CD4-positive, alpha-beta T cell (primary cell): ENCODE measurements at regions not wholly inside any gene's neighbourhood (a gene's known extent, or its start where the extent isn't known, plus 50 kb on each side); places are given as distances from the start of the nearest gene placed in this dataset.

Experiments used
- ATAC-seq: fragments of 200-7000 bp; cut with Tn5 transposase; one replicate; pipeline ENCODE4 v1.10.0; 2022; ENCODE audit warnings: mild to moderate bottlenecking; ENCODE audit not compliant: poor library complexity
- CTCF ChIA-PET: fragments of 350-600 bp; sonication (Branson Sonifier 250); formaldehyde crosslinking; loops from one replicate; lab custom pipeline; 2021; ENCODE audit warnings: antibody characterized with exemption, inconsistent platforms; lab: Charles Lee
- POLR2A ChIA-PET: fragments of 350-600 bp; sonication (Branson Sonifier 250); formaldehyde crosslinking; loops from one replicate; lab custom pipeline; 2021; ENCODE audit warnings: antibody characterized with exemption, inconsistent platforms; lab: Charles Lee
- DNase-seq, 14 experiments: peaks; one replicate each; pipeline ENCODE4 v3.0.0-alpha.2; 2013 to 2020; ENCODE audit warnings: mixed read lengths in 2 of 14
- H3K27ac ChIP-seq, 2 donors: one replicate each; pipeline versions ENCODE4 v1.5.1 to v1.7.0; 2013; ENCODE audit warnings: low read length in 2 of 2, low read depth in 1 of 2, mild to moderate bottlenecking in 1 of 2
- H3K27me3 ChIP-seq, 2 experiments: 1 replicate in 1 of 2; 2 replicates in 1 of 2; pipeline versions ENCODE4 v1.6.1 to v1.7.0; 2013; ENCODE audit warnings: low read length in 2 of 2, control low read depth in 1 of 2, mild to moderate bottlenecking in 1 of 2, moderate library complexity in 1 of 2; ENCODE audit not compliant: insufficient read depth in 2 of 2, control insufficient read depth in 1 of 2
- H3K36me3 ChIP-seq: one replicate; pipeline ENCODE4 v1.6.1; 2013; ENCODE audit warnings: low read length, control low read depth; ENCODE audit not compliant: insufficient read depth
- H3K4me1 ChIP-seq: one replicate; pipeline ENCODE4 v1.6.1; 2013; ENCODE audit warnings: low read length, control low read depth; ENCODE audit not compliant: insufficient read depth
- H3K4me3 ChIP-seq: one replicate; pipeline ENCODE4 v1.5.1; 2013; ENCODE audit warnings: mild to moderate bottlenecking, low read length, moderate library complexity
- H3K9me3 ChIP-seq, 2 experiments: 1 replicate in 1 of 2; 2 replicates in 1 of 2; pipeline versions ENCODE4 v1.6.1 to v1.7.0; 2013; ENCODE audit warnings: low read length in 2 of 2, mild to moderate bottlenecking in 2 of 2, control low read depth in 1 of 2, moderate library complexity in 1 of 2; ENCODE audit not compliant: control insufficient read depth in 1 of 2, insufficient read depth in 1 of 2
- H3K27ac Mint-ChIP-seq: one replicate; pipeline ENCODE4 v1.8.0; 2020; ENCODE audit warnings: mixed read lengths
- H3K27me3 Mint-ChIP-seq: one replicate; pipeline ENCODE4 v1.8.0; 2021; ENCODE audit warnings: mixed read lengths
- H3K36me3 Mint-ChIP-seq: one replicate; pipeline ENCODE4 v1.8.0; 2021; ENCODE audit warnings: low read depth, mixed read lengths
- H3K4me1 Mint-ChIP-seq: one replicate; pipeline ENCODE4 v1.8.0; 2021; ENCODE audit warnings: low read depth, mixed read lengths
- H3K4me3 Mint-ChIP-seq: one replicate; pipeline ENCODE4 v1.8.0; 2020; ENCODE audit warnings: mild to moderate bottlenecking, mixed read lengths
- H3K9me3 Mint-ChIP-seq: one replicate; pipeline ENCODE4 v1.8.0; 2020; ENCODE audit warnings: mixed read lengths
- intact Hi-C, 2 experiments: fragments of 100-400 bp; cut with DNase I in 1 of 2; cut with micrococcal nuclease in 1 of 2; formaldehyde crosslinking; loops; one replicate each; pipeline versions ENCODE4 v1.15.1 to v1.9.0; 2023 to 2025; cut with DNase I, micrococcal nuclease
- TF ChIP-seq, protein P1 (sequence below): fragments of 200-600 bp; IDR thresholded peaks from one replicate; pipeline ENCODE4 v1.8.0; 2022; ENCODE audit warnings: antibody characterized with exemption, mild to moderate bottlenecking

DNA sequence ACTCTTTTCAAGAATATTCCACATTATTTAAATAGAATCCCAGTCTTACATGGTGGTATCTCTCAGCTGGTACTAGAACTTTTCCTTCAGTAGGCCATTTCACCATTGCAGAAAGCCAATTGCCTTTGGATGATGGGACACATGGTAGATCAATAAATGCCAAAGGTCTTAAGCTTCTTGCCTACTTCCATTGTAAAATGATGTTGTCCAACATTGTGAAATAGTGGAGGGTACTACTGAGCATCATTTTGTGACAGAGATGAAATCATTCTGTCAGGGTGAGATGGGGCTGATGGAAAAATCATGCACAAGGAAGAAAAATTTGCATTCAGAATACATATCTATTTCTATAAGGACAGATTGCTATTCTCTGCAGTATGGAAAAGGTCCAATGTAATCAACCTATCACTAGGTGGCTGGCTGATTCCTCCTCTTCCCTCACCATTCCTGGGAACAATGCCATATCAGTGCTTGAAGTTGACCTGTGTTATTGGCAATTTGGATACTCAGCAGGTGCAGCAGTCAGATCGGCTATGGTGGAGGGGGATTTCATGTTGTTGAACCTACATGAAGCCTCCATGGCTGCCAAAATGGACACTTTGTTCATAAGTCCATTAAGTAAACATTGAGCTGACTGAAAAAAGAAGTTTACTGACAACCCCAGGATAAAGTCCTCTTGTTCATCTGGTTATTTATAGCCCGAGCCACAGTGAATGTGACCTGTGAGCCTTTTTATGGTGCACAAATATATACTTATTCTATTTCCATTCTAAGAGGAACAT is 596.9 kb upstream of the ARPP21 start:
- Mint-ChIP-seq H3K27me3 (no peaks in the 10 kb centered on the region), H3K27ac (no peak overlapping the region), H3K4me3 (no peak overlapping the region), H3K36me3 (no peaks in the 10 kb centered on the region), H3K4me1 (no peaks in the 10 kb centered on the region), H3K9me3 (peaks cover 2% of the 10 kb centered on the region)
- POLR2A ChIA-PET, result no interaction called here
- H3K4me1 ChIP-seq, result no peaks in the 10 kb centered on the region
- DNase-seq (no peak), ATAC-seq (no peak)
- H3K4me3 ChIP-seq, result no peak overlapping the region
- TF ChIP-seq, protein P1, sequence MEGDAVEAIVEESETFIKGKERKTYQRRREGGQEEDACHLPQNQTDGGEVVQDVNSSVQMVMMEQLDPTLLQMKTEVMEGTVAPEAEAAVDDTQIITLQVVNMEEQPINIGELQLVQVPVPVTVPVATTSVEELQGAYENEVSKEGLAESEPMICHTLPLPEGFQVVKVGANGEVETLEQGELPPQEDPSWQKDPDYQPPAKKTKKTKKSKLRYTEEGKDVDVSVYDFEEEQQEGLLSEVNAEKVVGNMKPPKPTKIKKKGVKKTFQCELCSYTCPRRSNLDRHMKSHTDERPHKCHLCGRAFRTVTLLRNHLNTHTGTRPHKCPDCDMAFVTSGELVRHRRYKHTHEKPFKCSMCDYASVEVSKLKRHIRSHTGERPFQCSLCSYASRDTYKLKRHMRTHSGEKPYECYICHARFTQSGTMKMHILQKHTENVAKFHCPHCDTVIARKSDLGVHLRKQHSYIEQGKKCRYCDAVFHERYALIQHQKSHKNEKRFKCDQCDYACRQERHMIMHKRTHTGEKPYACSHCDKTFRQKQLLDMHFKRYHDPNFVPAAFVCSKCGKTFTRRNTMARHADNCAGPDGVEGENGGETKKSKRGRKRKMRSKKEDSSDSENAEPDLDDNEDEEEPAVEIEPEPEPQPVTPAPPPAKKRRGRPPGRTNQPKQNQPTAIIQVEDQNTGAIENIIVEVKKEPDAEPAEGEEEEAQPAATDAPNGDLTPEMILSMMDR, result no peak
- CTCF ChIA-PET, result no interaction called here
- no peaks in the 10 kb centered on the region for H3K36me3 ChIP-seq
- H3K27me3 ChIP-seq, result no peaks in the 10 kb centered on the region
- intact Hi-C loops, result no loop called here
- peaks cover 0 to 6% of the 10 kb centered on the region in 2 experiments for H3K9me3 ChIP-seq
- H3K27ac ChIP-seq, result no peak overlapping the region

DNA sequence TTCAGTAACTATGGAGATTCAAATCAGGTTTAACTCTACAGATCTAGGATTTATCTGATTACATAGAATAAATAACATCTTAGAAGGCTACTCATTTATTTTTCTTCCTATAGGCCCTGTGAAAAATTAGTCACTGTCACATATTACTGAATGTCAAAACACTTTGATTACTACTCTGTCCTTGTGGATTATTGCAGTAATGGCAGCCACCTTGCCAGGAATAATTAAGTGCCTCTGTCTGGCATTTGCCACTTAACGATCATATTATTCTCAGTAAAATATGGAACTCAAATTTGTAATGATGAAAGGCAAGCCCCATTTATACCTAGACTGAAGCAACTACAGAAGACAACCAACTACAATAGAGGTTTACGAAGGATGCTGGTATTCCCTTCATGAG is 596.3 kb upstream of the ARPP21 start:
- Mint-ChIP-seq H3K4me1 (no peaks in the 10 kb centered on the region), H3K27ac (no peak overlapping the region), H3K27me3 (no peaks in the 10 kb centered on the region), H3K4me3 (no peak overlapping the region), H3K36me3 (no peaks in the 10 kb centered on the region), H3K9me3 (peaks cover 2% of the 10 kb centered on the region)
- H3K27ac ChIP-seq, result no peak overlapping the region
- ChIA-PET CTCF (no interaction called here), POLR2A (no interaction called here)
- intact Hi-C loops, result no loop called here
- no peaks in the 10 kb centered on the region for H3K27me3 ChIP-seq
- no peaks in the 10 kb centered on the region for H3K36me3 ChIP-seq
- H3K4me3 ChIP-seq, result no peak overlapping the region
- ATAC-seq, result no peak
- peaks cover 0 to 6% of the 10 kb centered on the region in 2 experiments for H3K9me3 ChIP-seq
- no peak for DNase-seq
- H3K4me1 ChIP-seq, result no peaks in the 10 kb centered on the region
- TF ChIP-seq, protein P1, result no peak

DNA sequence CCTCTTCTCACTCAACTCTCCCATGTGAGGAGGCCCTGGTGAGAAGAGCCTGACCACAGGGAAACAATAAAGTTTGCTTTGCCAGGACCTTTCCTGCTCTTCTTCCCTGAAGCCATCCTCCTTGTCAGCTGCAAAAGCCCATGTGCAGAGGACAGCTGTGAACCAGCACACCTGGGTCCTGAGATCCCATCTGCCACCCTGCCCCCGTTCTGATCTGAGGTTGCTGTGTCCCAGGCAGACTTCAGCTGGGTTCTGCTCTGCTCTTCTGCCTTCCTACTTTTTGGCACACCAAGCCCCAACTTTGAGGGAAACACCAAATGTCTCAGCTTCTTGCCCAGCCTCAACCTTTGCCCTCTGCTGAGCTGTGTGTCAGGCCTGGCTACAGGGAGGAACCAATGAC is 595.1 kb upstream of the ARPP21 start:
- no peak overlapping the region for H3K4me3 ChIP-seq
- POLR2A ChIA-PET, result no interaction called here
- no peaks in the 10 kb centered on the region for H3K36me3 ChIP-seq
- Mint-ChIP-seq H3K27ac (no peak overlapping the region), H3K4me1 (no peaks in the 10 kb centered on the region), H3K36me3 (no peaks in the 10 kb centered on the region), H3K9me3 (no peaks in the 10 kb centered on the region), H3K4me3 (no peak overlapping the region), H3K27me3 (no peaks in the 10 kb centered on the region)
- ATAC-seq (no peak), DNase-seq (no peak)
- CTCF ChIA-PET, result no interaction called here
- H3K27me3 ChIP-seq, result no peaks in the 10 kb centered on the region
- no peak overlapping the region for H3K27ac ChIP-seq
- TF ChIP-seq, protein P1, result no peak
- H3K4me1 ChIP-seq, result no peaks in the 10 kb centered on the region
- intact Hi-C loops, result no loop called here
- H3K9me3 ChIP-seq, result peaks cover 0 to 6% of the 10 kb centered on the region in 2 experiments
